ENCODE measurements at regions not wholly inside any gene's neighbourhood (a gene's known extent, or its start where the extent isn't known, plus 50 kb on each side); places are given as distances from the start of the nearest gene placed in this dataset.

GRCh38 chr3:70752051-70752450, 439.6 kb upstream of the MDFIC2 start:
- ATAC-seq, result no peak
- intact Hi-C loops (cut with DNase I, micrococcal nuclease), result no loop called here
- no peak for DNase-seq

- no peak for ATAC-seq
- intact Hi-C loops (cut with DNase I, micrococcal nuclease), result no loop called here
- no peak for DNase-seq
Observed at GRCh38 chr3:70749122-70749521, 436.7 kb upstream of the MDFIC2 start.

GRCh38 chr3:70748593-70748992, 436.2 kb upstream of the MDFIC2 start:
- ATAC-seq (no peak), DNase-seq (no peak)
- intact Hi-C loops (cut with DNase I, micrococcal nuclease), result no loop called here

GRCh38 chr3:70747847-70748246, 435.4 kb upstream of the MDFIC2 start:
- DNase-seq (no peak), ATAC-seq (no peak)
- intact Hi-C loops (cut with DNase I, micrococcal nuclease), result no loop called here

GRCh38 chr3:70744536-70744935, 432.1 kb upstream of the MDFIC2 start:
- ATAC-seq, result no peak
- DNase-seq, result no peak
- intact Hi-C loops (cut with DNase I, micrococcal nuclease), result no loop called here

- intact Hi-C loops (cut with DNase I, micrococcal nuclease), result no loop called here
- DNase-seq (no peak), ATAC-seq (no peak)
Observed at GRCh38 chr3:70743754-70744153, 431.3 kb upstream of the MDFIC2 start.

- DNase-seq (no peak), ATAC-seq (no peak)
- intact Hi-C loops (cut with DNase I, micrococcal nuclease), result no loop called here
Observed at GRCh38 chr3:70742081-70742480, 429.6 kb upstream of the MDFIC2 start.

- DNase-seq (no peak), ATAC-seq (no peak)
- intact Hi-C loops (cut with DNase I, micrococcal nuclease), result no loop called here
Observed at GRCh38 chr3:70740872-70741271, 428.4 kb upstream of the MDFIC2 start.

- intact Hi-C loops (cut with DNase I, micrococcal nuclease), result no loop called here
- ATAC-seq (no peak), DNase-seq (no peak)
Observed at GRCh38 chr3:70740071-70740470, 427.6 kb upstream of the MDFIC2 start.

GRCh38 chr3:70738291-70738681, 425.8 kb upstream of the MDFIC2 start:
- no peak for ATAC-seq
- no peak for DNase-seq
- intact Hi-C loops (cut with DNase I, micrococcal nuclease), result no loop called here

GRCh38 chr3:70737666-70738290, 425.3 kb upstream of the MDFIC2 start:
- no peak for DNase-seq
- intact Hi-C loops (cut with DNase I, micrococcal nuclease), result no loop called here
- ATAC-seq, result peak; percentile 64

GRCh38 chr3:70736009-70736408, 423.6 kb upstream of the MDFIC2 start:
- ATAC-seq, result no peak
- intact Hi-C loops (cut with DNase I, micrococcal nuclease), result no loop called here
- DNase-seq, result no peak

- DNase-seq (no peak), ATAC-seq (no peak)
- intact Hi-C loops (cut with DNase I, micrococcal nuclease), result no loop called here
Observed at GRCh38 chr3:70734756-70735155, 422.3 kb upstream of the MDFIC2 start.

GRCh38 chr3:70731046-70731445, 418.6 kb upstream of the MDFIC2 start:
- no peak for ATAC-seq
- intact Hi-C loops (cut with DNase I, micrococcal nuclease), result no loop called here
- no peak for DNase-seq

GRCh38 chr3:70729845-70730244, 417.4 kb upstream of the MDFIC2 start:
- ATAC-seq (no peak), DNase-seq (no peak)
- intact Hi-C loops (cut with DNase I, micrococcal nuclease), result no loop called here

- intact Hi-C loops (cut with DNase I, micrococcal nuclease), result no loop called here
- no peak for DNase-seq
- no peak for ATAC-seq
Observed at GRCh38 chr3:70728311-70728710, 415.9 kb upstream of the MDFIC2 start.

- DNase-seq (no peak), ATAC-seq (no peak)
- intact Hi-C loops (cut with DNase I, micrococcal nuclease), result no loop called here
Observed at GRCh38 chr3:70726961-70727360, 414.5 kb upstream of the MDFIC2 start.

GRCh38 chr3:70726096-70726938, 413.9 kb upstream of the MDFIC2 start:
- ATAC-seq, result no peak
- no peak for DNase-seq
- intact Hi-C loops (cut with DNase I, micrococcal nuclease), result no loop called here

- intact Hi-C loops (cut with DNase I, micrococcal nuclease), result no loop called here
- no peak for ATAC-seq
- DNase-seq, result no peak
Observed at GRCh38 chr3:70722018-70722417, 409.6 kb upstream of the MDFIC2 start.

- intact Hi-C loops (cut with DNase I, micrococcal nuclease), result loop anchor here in 1 of 2 donors (5.0 kb wide), 1 partner anchor 870 kb away; no protein-coding TSS in a partner anchor
- ATAC-seq (no peak), DNase-seq (no peak)
Observed at GRCh38 chr3:70716832-70717231, 404.4 kb upstream of the MDFIC2 start.
